ENCODE measurements at regions not wholly inside any gene's neighbourhood (a gene's known extent, or its start where the extent isn't known, plus 50 kb on each side); places are given as distances from the start of the nearest gene placed in this dataset.

DNA sequence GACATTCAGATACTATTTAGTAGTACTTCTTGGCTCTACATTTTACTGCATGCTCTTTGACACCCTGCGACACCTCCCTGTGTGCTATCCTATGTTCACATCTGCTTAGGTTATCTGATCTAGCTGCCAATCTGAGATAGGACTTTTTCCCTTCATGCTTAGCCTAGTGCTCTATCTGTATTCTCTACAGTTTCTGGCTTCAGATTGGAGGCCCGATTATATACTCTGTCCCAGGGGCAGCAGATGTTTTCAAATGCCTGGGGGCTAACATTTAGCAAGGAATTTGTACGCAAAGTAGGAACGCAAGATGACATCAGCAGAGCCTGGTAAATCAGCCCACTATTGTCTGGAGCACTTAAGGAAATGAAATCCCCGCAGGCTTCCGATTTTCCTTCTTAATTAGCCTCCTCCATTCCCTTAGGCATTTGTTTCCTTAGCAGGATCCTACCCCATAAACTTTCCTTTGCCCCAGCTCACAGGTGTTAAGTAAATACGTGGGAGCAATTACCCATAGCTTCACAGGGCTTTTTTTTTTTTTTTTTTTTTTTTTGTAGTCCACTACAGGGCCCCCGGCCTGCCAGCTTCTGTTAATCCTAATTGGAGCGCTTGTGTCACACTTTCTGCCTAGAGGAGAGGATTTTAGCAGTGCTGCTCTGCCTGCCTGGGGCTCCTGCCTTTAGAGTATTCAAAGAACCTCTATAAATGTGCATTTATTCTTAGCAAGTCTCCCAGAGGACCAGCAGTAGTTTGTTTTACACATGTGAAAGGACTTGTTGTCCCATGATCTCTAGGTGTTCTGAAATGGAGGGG lies 61.1 kb upstream of the LPAR1 start:
- TF ChIP-seq PATZ1 (CRISPR knock-in tag; IDR thresholded peaks at IDR 0.05; ENCODE audit: borderline replicate concordance): no peak
- no peak for TF ChIP-seq BACH2 (CRISPR knock-in tag; IDR thresholded peaks at IDR 0.05; ENCODE audit: borderline replicate concordance)
- no peak for TF ChIP-seq ZFP3 (CRISPR knock-in tag; IDR thresholded peaks at IDR 0.05)
- TF ChIP-seq POU6F1 (CRISPR knock-in tag; IDR thresholded peaks at IDR 0.05; ENCODE audit: borderline replicate concordance, low read depth): no peak

Data from SK-N-SH treated with all-trans-retinoic acid at 6 μM for 48 hours (cell line).